B cell (primary cell): ENCODE measurements at regions not wholly inside any gene's neighbourhood (a gene's known extent, or its start where the extent isn't known, plus 50 kb on each side); places are given as distances from the start of the nearest gene placed in this dataset.

ENCODE experiments used
- EZH2 ChIP-seq: IDR thresholded peaks from 2 replicates; pipeline ENCODE4 v1.6.1; 2012; ENCODE audit warnings: borderline replicate concordance, low read depth, mild to moderate bottlenecking, moderate library complexity, low read length; ENCODE audit not compliant: insufficient read depth, poor library complexity, severe bottlenecking
- TF ChIP-seq, protein P1 (sequence below): fragments of 200-600 bp; IDR thresholded peaks from one replicate; pipeline ENCODE4 v1.8.0; 2022; ENCODE audit warnings: antibody characterized with exemption, mild to moderate bottlenecking

- TF ChIP-seq, protein P1, sequence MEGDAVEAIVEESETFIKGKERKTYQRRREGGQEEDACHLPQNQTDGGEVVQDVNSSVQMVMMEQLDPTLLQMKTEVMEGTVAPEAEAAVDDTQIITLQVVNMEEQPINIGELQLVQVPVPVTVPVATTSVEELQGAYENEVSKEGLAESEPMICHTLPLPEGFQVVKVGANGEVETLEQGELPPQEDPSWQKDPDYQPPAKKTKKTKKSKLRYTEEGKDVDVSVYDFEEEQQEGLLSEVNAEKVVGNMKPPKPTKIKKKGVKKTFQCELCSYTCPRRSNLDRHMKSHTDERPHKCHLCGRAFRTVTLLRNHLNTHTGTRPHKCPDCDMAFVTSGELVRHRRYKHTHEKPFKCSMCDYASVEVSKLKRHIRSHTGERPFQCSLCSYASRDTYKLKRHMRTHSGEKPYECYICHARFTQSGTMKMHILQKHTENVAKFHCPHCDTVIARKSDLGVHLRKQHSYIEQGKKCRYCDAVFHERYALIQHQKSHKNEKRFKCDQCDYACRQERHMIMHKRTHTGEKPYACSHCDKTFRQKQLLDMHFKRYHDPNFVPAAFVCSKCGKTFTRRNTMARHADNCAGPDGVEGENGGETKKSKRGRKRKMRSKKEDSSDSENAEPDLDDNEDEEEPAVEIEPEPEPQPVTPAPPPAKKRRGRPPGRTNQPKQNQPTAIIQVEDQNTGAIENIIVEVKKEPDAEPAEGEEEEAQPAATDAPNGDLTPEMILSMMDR: no peak
- no peak for TF ChIP-seq EZH2
Observed at GRCh38 chr9:117485176-117485575, 70.3 kb upstream of the ASTN2 start.
